Dendritic cell treated with granulocyte-macrophage colony-stimulating factor and Interleukin-4, amounts not matched to agents 40 ng/mL and 50 ng/mL, for 4 days (primary cell): ENCODE measurements at regions not wholly inside any gene's neighbourhood (a gene's known extent, or its start where the extent isn't known, plus 50 kb on each side); places are given as distances from the start of the nearest gene placed in this dataset.
"Not testable (repeated sequence)": the region's sequence is repeated elsewhere in the genome, so short reads cannot be mapped to it uniquely, and the experiment has no call there.

Experiments
- H3K27ac Mint-ChIP-seq: one replicate; pipeline ENCODE4 v1.8.0; 2022; ENCODE audit warnings: mild to moderate bottlenecking, mixed read lengths
- H3K27me3 Mint-ChIP-seq: one replicate; pipeline ENCODE4 v1.8.0; 2022; ENCODE audit warnings: mild to moderate bottlenecking, mixed read lengths
- H3K36me3 Mint-ChIP-seq: one replicate; pipeline ENCODE4 v1.8.0; 2022; ENCODE audit warnings: low read depth, mixed read lengths
- H3K4me1 Mint-ChIP-seq: one replicate; pipeline ENCODE4 v1.8.0; 2022; ENCODE audit warnings: low read depth, mixed read lengths
- H3K4me3 Mint-ChIP-seq: one replicate; pipeline ENCODE4 v1.8.0; 2022; ENCODE audit warnings: mild to moderate bottlenecking, moderate library complexity, mixed read lengths
- H3K9me3 Mint-ChIP-seq: one replicate; pipeline ENCODE4 v1.8.0; 2022; ENCODE audit warnings: mixed read lengths
- intact Hi-C: fragments of 100-400 bp; cut with micrococcal nuclease; formaldehyde crosslinking; loops from one replicate; pipeline ENCODE4 v1.15.0; 2022

- H3K9me3 Mint-ChIP-seq, result peaks cover 28% of the 10 kb centered on the region
- H3K27me3 Mint-ChIP-seq, H3K27ac Mint-ChIP-seq, H3K4me3 Mint-ChIP-seq, H3K4me1 Mint-ChIP-seq, H3K36me3 Mint-ChIP-seq, intact Hi-C loops: not testable (repeated sequence)
Measured at GRCh38 chr18:27510036-27510633, 325.0 kb upstream of the CHST9 start.

- Mint-ChIP-seq H3K9me3 (peaks cover 18% of the 10 kb centered on the region), H3K4me1 (no peaks in the 10 kb centered on the region), H3K27me3 (no peaks in the 10 kb centered on the region), H3K36me3 (no peaks in the 10 kb centered on the region), H3K27ac (no peak overlapping the region), H3K4me3 (no peak overlapping the region)
- intact Hi-C loops, result no loop called here
Measured at GRCh38 chr18:27501671-27502070, 316.6 kb upstream of the CHST9 start.

- no peaks in the 10 kb centered on the region for H3K27me3 Mint-ChIP-seq
- no peak overlapping the region for H3K27ac Mint-ChIP-seq
- intact Hi-C loops, result no loop called here
- H3K36me3 Mint-ChIP-seq, result no peaks in the 10 kb centered on the region
- no peak overlapping the region for H3K4me3 Mint-ChIP-seq
- no peaks in the 10 kb centered on the region for H3K4me1 Mint-ChIP-seq
- H3K9me3 Mint-ChIP-seq, result peaks cover 18% of the 10 kb centered on the region
Measured at GRCh38 chr18:27500531-27500930, 315.4 kb upstream of the CHST9 start.

- no peaks in the 10 kb centered on the region for H3K36me3 Mint-ChIP-seq
- intact Hi-C loops, result no loop called here
Measured at GRCh38 chr18:27497246-27497645, 312.1 kb upstream of the CHST9 start.

GRCh38 chr18:27493182-27493581 is 308.1 kb upstream of the CHST9 start:
- intact Hi-C loops, result no loop called here
- H3K27ac Mint-ChIP-seq, result no peak overlapping the region

More at GRCh38 chr18:27497246-27497645, 312.1 kb upstream of the CHST9 start:
- Mint-ChIP-seq H3K27ac (no peak overlapping the region), H3K4me1 (no peaks in the 10 kb centered on the region), H3K27me3 (no peaks in the 10 kb centered on the region), H3K4me3 (no peak overlapping the region), H3K9me3 (peaks cover 3% of the 10 kb centered on the region)

GRCh38 chr18:27491772-27492171 is 306.7 kb upstream of the CHST9 start:
- Mint-ChIP-seq H3K27ac (no peak overlapping the region), H3K36me3 (no peaks in the 10 kb centered on the region), H3K4me3 (no peak overlapping the region), H3K4me1 (no peaks in the 10 kb centered on the region), H3K27me3 (no peaks in the 10 kb centered on the region), H3K9me3 (peaks cover 8% of the 10 kb centered on the region)
- intact Hi-C loops, result no loop called here

More at GRCh38 chr18:27493182-27493581, 308.1 kb upstream of the CHST9 start:
- Mint-ChIP-seq H3K36me3 (no peaks in the 10 kb centered on the region), H3K4me3 (no peak overlapping the region), H3K27me3 (no peaks in the 10 kb centered on the region), H3K4me1 (no peaks in the 10 kb centered on the region), H3K9me3 (peaks cover 8% of the 10 kb centered on the region)

GRCh38 chr18:27483276-27483675 is 298.2 kb upstream of the CHST9 start:
- H3K4me3 Mint-ChIP-seq, result no peak overlapping the region
- intact Hi-C loops, result no loop called here
- no peaks in the 10 kb centered on the region for H3K36me3 Mint-ChIP-seq
- no peaks in the 10 kb centered on the region for H3K9me3 Mint-ChIP-seq
- H3K27me3 Mint-ChIP-seq, result no peaks in the 10 kb centered on the region
- no peaks in the 10 kb centered on the region for H3K4me1 Mint-ChIP-seq
- no peak overlapping the region for H3K27ac Mint-ChIP-seq

- H3K4me1 Mint-ChIP-seq, result no peaks in the 10 kb centered on the region
- H3K36me3 Mint-ChIP-seq, result no peaks in the 10 kb centered on the region
- H3K27ac Mint-ChIP-seq, result no peak overlapping the region
- intact Hi-C loops, result loop anchor here (10.0 kb wide), 1 partner anchor 56 kb away; no protein-coding TSS in a partner anchor
- no peaks in the 10 kb centered on the region for H3K9me3 Mint-ChIP-seq
- H3K4me3 Mint-ChIP-seq, result no peak overlapping the region
- no peaks in the 10 kb centered on the region for H3K27me3 Mint-ChIP-seq
Measured at GRCh38 chr18:27478459-27478858, 293.4 kb upstream of the CHST9 start.

GRCh38 chr18:27473318-27473717 is 288.2 kb upstream of the CHST9 start:
- Mint-ChIP-seq H3K4me3 (no peak overlapping the region), H3K27ac (no peak overlapping the region), H3K4me1 (no peaks in the 10 kb centered on the region), H3K36me3 (no peaks in the 10 kb centered on the region), H3K27me3 (no peaks in the 10 kb centered on the region), H3K9me3 (peaks cover 9% of the 10 kb centered on the region)
- intact Hi-C loops, result loop anchor here (10.0 kb wide), 1 partner anchor 61 kb away; no protein-coding TSS in a partner anchor

- Mint-ChIP-seq H3K4me1 (no peaks in the 10 kb centered on the region), H3K9me3 (no peaks in the 10 kb centered on the region), H3K27ac (no peak overlapping the region), H3K36me3 (no peaks in the 10 kb centered on the region), H3K4me3 (no peak overlapping the region), H3K27me3 (no peaks in the 10 kb centered on the region)
- intact Hi-C loops, result no loop called here
Measured at GRCh38 chr18:27467073-27467472, 282.0 kb upstream of the CHST9 start.

- intact Hi-C loops, result loop anchor here (5.0 kb wide), 1 partner anchor 50 kb away; no protein-coding TSS in a partner anchor
- Mint-ChIP-seq H3K36me3 (no peaks in the 10 kb centered on the region), H3K27me3 (no peaks in the 10 kb centered on the region)
Measured at GRCh38 chr18:27461957-27462356, 276.8 kb upstream of the CHST9 start.

GRCh38 chr18:27449104-27449503 is 264.0 kb upstream of the CHST9 start:
- H3K9me3 Mint-ChIP-seq, result peaks cover 26% of the 10 kb centered on the region
- H3K27ac Mint-ChIP-seq, result no peak overlapping the region
- no peaks in the 10 kb centered on the region for H3K36me3 Mint-ChIP-seq
- no peak overlapping the region for H3K4me3 Mint-ChIP-seq
- intact Hi-C loops, result no loop called here
- H3K27me3 Mint-ChIP-seq, result no peaks in the 10 kb centered on the region
- no peaks in the 10 kb centered on the region for H3K4me1 Mint-ChIP-seq

More at GRCh38 chr18:27461957-27462356, 276.8 kb upstream of the CHST9 start:
- no peaks in the 10 kb centered on the region for H3K4me1 Mint-ChIP-seq
- H3K4me3 Mint-ChIP-seq, result no peak overlapping the region
- no peak overlapping the region for H3K27ac Mint-ChIP-seq
- no peaks in the 10 kb centered on the region for H3K9me3 Mint-ChIP-seq

- Mint-ChIP-seq H3K9me3 (peaks cover 14% of the 10 kb centered on the region), H3K36me3 (no peaks in the 10 kb centered on the region), H3K4me1 (no peaks in the 10 kb centered on the region), H3K4me3 (no peak overlapping the region), H3K27ac (no peak overlapping the region), H3K27me3 (no peaks in the 10 kb centered on the region)
- intact Hi-C loops, result no loop called here
Measured at GRCh38 chr18:27447930-27448329, 262.8 kb upstream of the CHST9 start.

GRCh38 chr18:27447451-27447881 is 262.4 kb upstream of the CHST9 start:
- Mint-ChIP-seq H3K4me1 (no peaks in the 10 kb centered on the region), H3K27me3 (no peaks in the 10 kb centered on the region), H3K4me3 (no peak overlapping the region), H3K27ac (no peak overlapping the region), H3K9me3 (peaks cover 9% of the 10 kb centered on the region), H3K36me3 (no peaks in the 10 kb centered on the region)
- intact Hi-C loops, result no loop called here

GRCh38 chr18:27430595-27430994 is 245.5 kb upstream of the CHST9 start:
- intact Hi-C loops, result no loop called here
- no peaks in the 10 kb centered on the region for H3K36me3 Mint-ChIP-seq
- no peaks in the 10 kb centered on the region for H3K27me3 Mint-ChIP-seq
- H3K9me3 Mint-ChIP-seq, result peaks cover 31% of the 10 kb centered on the region
- H3K27ac Mint-ChIP-seq, result no peak overlapping the region
- no peak overlapping the region for H3K4me3 Mint-ChIP-seq
- H3K4me1 Mint-ChIP-seq, result no peaks in the 10 kb centered on the region
